Progenitor cell of endocrine pancreas (in vitro differentiated cells): ENCODE measurements at regions not wholly inside any gene's neighbourhood (a gene's known extent, or its start where the extent isn't known, plus 50 kb on each side); places are given as distances from the start of the nearest gene placed in this dataset.

Experiments
- DNase-seq: peaks from one replicate; pipeline ENCODE4 v3.0.0; 2021; ENCODE audit warnings: low spot score; ENCODE audit not compliant: unreplicated experiment
- H3K27ac Mint-ChIP-seq: 2 replicates; pipeline ENCODE4 v1.8.0; 2021; ENCODE audit warnings: mild to moderate bottlenecking, moderate library complexity, mixed read lengths
- H3K27me3 Mint-ChIP-seq: 2 replicates; pipeline ENCODE4 v1.8.0; 2021; ENCODE audit warnings: mixed read lengths
- H3K36me3 Mint-ChIP-seq: 2 replicates; pipeline ENCODE4 v1.8.0; 2022; ENCODE audit warnings: mixed read lengths; ENCODE audit not compliant: insufficient read depth
- H3K4me1 Mint-ChIP-seq: 2 replicates; pipeline ENCODE4 v1.8.0; 2021; ENCODE audit warnings: low read depth, mixed read lengths
- H3K4me3 Mint-ChIP-seq: 2 replicates; pipeline ENCODE4 v1.8.0; 2021; ENCODE audit warnings: low read depth, mild to moderate bottlenecking, moderate library complexity, mixed read lengths
- H3K9me3 Mint-ChIP-seq: 2 replicates; pipeline ENCODE4 v1.8.0; 2021; ENCODE audit warnings: low read depth, mixed read lengths
- CTCF ChIP-seq: fragments of 200-600 bp; sonication (generic); IDR thresholded peaks from one replicate; pipeline ENCODE4 v1.5.0; 2021; ENCODE audit warnings: antibody characterized with exemption, mild to moderate bottlenecking; ENCODE audit not compliant: unreplicated experiment

- DNase-seq: no peak
- no peaks in the 10 kb centered on the region for H3K36me3 Mint-ChIP-seq
- no peaks in the 10 kb centered on the region for H3K27me3 Mint-ChIP-seq
- no peak overlapping the region for H3K27ac Mint-ChIP-seq
- H3K4me1 Mint-ChIP-seq: peaks cover 1% of the 10 kb centered on the region
- no peaks in the 10 kb centered on the region for H3K9me3 Mint-ChIP-seq
- no peak for TF ChIP-seq CTCF
- no peak overlapping the region for H3K4me3 Mint-ChIP-seq
Measured at GRCh38 chr13:72185776-72186175, 318.8 kb upstream of the DACH1 start.

GRCh38 chr13:72181661-72182060 is 314.7 kb upstream of the DACH1 start:
- TF ChIP-seq CTCF: no peak
- H3K4me3 Mint-ChIP-seq: no peak overlapping the region
- no peak overlapping the region for H3K27ac Mint-ChIP-seq
- H3K4me1 Mint-ChIP-seq: no peaks in the 10 kb centered on the region
- no peak for DNase-seq
- no peaks in the 10 kb centered on the region for H3K36me3 Mint-ChIP-seq
- no peaks in the 10 kb centered on the region for H3K9me3 Mint-ChIP-seq
- no peaks in the 10 kb centered on the region for H3K27me3 Mint-ChIP-seq

GRCh38 chr13:72180253-72180952 is 313.4 kb upstream of the DACH1 start:
- no peaks in the 10 kb centered on the region for H3K36me3 Mint-ChIP-seq
- H3K27me3 Mint-ChIP-seq: no peaks in the 10 kb centered on the region
- no peak for DNase-seq
- TF ChIP-seq CTCF: no peak
- H3K27ac Mint-ChIP-seq: no peak overlapping the region
- H3K4me3 Mint-ChIP-seq: no peak overlapping the region
- H3K4me1 Mint-ChIP-seq: peaks cover 1% of the 10 kb centered on the region
- H3K9me3 Mint-ChIP-seq: no peaks in the 10 kb centered on the region

- DNase-seq: no peak
- Mint-ChIP-seq H3K9me3 (no peaks in the 10 kb centered on the region), H3K4me3 (no peak overlapping the region), H3K36me3 (no peaks in the 10 kb centered on the region), H3K27me3 (no peaks in the 10 kb centered on the region), H3K4me1 (peaks cover 1% of the 10 kb centered on the region), H3K27ac (no peak overlapping the region)
- TF ChIP-seq CTCF: no peak
Measured at GRCh38 chr13:72174549-72174948, 307.5 kb upstream of the DACH1 start.

GRCh38 chr13:72170571-72170970 is 303.6 kb upstream of the DACH1 start:
- no peak for DNase-seq
- Mint-ChIP-seq H3K9me3 (peaks cover 5% of the 10 kb centered on the region), H3K27ac (no peak overlapping the region), H3K36me3 (no peaks in the 10 kb centered on the region), H3K4me1 (peaks cover 4% of the 10 kb centered on the region), H3K4me3 (no peak overlapping the region), H3K27me3 (no peaks in the 10 kb centered on the region)
- TF ChIP-seq CTCF: no peak
